HEK293 (cell line): ENCODE measurements at regions not wholly inside any gene's neighbourhood (a gene's known extent, or its start where the extent isn't known, plus 50 kb on each side); places are given as distances from the start of the nearest gene placed in this dataset.

Source experiments
- CTCF ChIA-PET: fragments of 350-600 bp; formaldehyde crosslinking; extraction: SDS; loops from one replicate; lab custom pipeline; 2021; ENCODE audit warnings: antibody characterized with exemption; lab: Yijun Ruan, JAX
- POLR2A ChIA-PET: fragments of 300-600 bp; formaldehyde crosslinking; extraction: SDS; loops from one replicate; lab custom pipeline; 2020; ENCODE audit warnings: antibody characterized with exemption, inconsistent platforms; lab: Yijun Ruan, JAX
- H3K27ac ChIP-seq: fragments of 200-500 bp; sonication (Bioruptor generic); 2 replicates; pipeline ENCODE4 v1.5.1; 2014; ENCODE audit warnings: low read depth, low read length, control low read depth, inconsistent platforms; ENCODE audit errors: extremely low read depth
- H3K36me3 ChIP-seq, 2 experiments: fragments of 200-500 bp in 1 of 2; sonication (Bioruptor generic) in 1 of 2; 1 replicate in 1 of 2; 2 replicates in 1 of 2; pipeline ENCODE4 v1.5.1; 2014 to 2017; ENCODE audit warnings: inconsistent platforms in 2 of 2, low read length in 2 of 2; ENCODE audit not compliant: control insufficient read depth in 2 of 2, insufficient read depth in 1 of 2
- H3K4me1 ChIP-seq: fragments of 200-500 bp; sonication (Bioruptor generic); 2 replicates; pipeline ENCODE4 v1.5.1; 2014; ENCODE audit warnings: mild to moderate bottlenecking, low read length, inconsistent platforms; ENCODE audit not compliant: control insufficient read depth, insufficient read depth
- H3K4me3 ChIP-seq: 2 replicates; pipeline ENCODE4 v1.5.1; 2011; ENCODE audit warnings: low read depth, mild to moderate bottlenecking, control low read depth, low read length, moderate library complexity
- H3K9me3 ChIP-seq: fragments of 200-500 bp; sonication (Bioruptor generic); 2 replicates; pipeline ENCODE4 v1.5.1; 2014; ENCODE audit warnings: low read depth, low read length, inconsistent platforms; ENCODE audit not compliant: control insufficient read depth, insufficient read depth
- EGR2 ChIP-seq: fragments of 450-650 bp; formaldehyde crosslinking; IDR thresholded peaks from 2 replicates; pipeline ENCODE4 v1.5.1; 2016; ENCODE audit warnings: low read depth, missing biosample characterization, missing genetic modification characterization
- HIC1 ChIP-seq: fragments of 450-650 bp; formaldehyde crosslinking; IDR thresholded peaks from 2 replicates; pipeline ENCODE4 v1.5.1; 2016; ENCODE audit warnings: missing biosample characterization, missing genetic modification characterization
- HOXD13 ChIP-seq: sonication (generic); formaldehyde crosslinking; IDR thresholded peaks from 2 replicates; pipeline ENCODE4 v1.8.0; 2022; ENCODE audit warnings: missing genetic modification reagents, borderline replicate concordance
- KLF8 ChIP-seq: fragments of 450-650 bp; formaldehyde crosslinking; IDR thresholded peaks from 2 replicates; pipeline ENCODE4 v1.5.1; 2016; ENCODE audit warnings: missing biosample characterization, missing genetic modification characterization
- MZF1 ChIP-seq: fragments of 450-650 bp; formaldehyde crosslinking; IDR thresholded peaks from 2 replicates; pipeline ENCODE4 v1.5.1; 2017; ENCODE audit warnings: missing biosample characterization, missing genetic modification characterization, borderline replicate concordance
- PATZ1 ChIP-seq: fragments of 450-650 bp; formaldehyde crosslinking; IDR thresholded peaks from 2 replicates; pipeline ENCODE4 v1.5.1; 2016; ENCODE audit warnings: missing biosample characterization, missing genetic modification characterization
- REST ChIP-seq: fragments of 450-650 bp; formaldehyde crosslinking; IDR thresholded peaks from 2 replicates; pipeline ENCODE4 v1.5.1; 2016; ENCODE audit warnings: missing biosample characterization, missing genetic modification characterization
- ZBTB44 ChIP-seq: fragments of 450-650 bp; IDR thresholded peaks from 2 replicates; pipeline ENCODE4 v1.5.1; 2018; ENCODE audit warnings: missing biosample characterization, mild to moderate bottlenecking, missing genetic modification characterization
- ZBTB6 ChIP-seq: fragments of 450-650 bp; formaldehyde crosslinking; IDR thresholded peaks from 2 replicates; pipeline ENCODE4 v1.5.1; 2017; ENCODE audit warnings: missing biosample characterization, missing genetic modification characterization
- ZFP41 ChIP-seq: fragments of 450-650 bp; formaldehyde crosslinking; IDR thresholded peaks from 2 replicates; pipeline ENCODE4 v1.5.1; 2016; ENCODE audit warnings: missing biosample characterization, missing genetic modification characterization, borderline replicate concordance
- ZNF121 ChIP-seq: fragments of 450-650 bp; formaldehyde crosslinking; IDR thresholded peaks from 2 replicates; pipeline ENCODE4 v1.5.1; 2016; ENCODE audit warnings: missing biosample characterization, missing genetic modification characterization
- ZNF148 ChIP-seq: fragments of 450-650 bp; formaldehyde crosslinking; IDR thresholded peaks from 2 replicates; pipeline ENCODE4 v1.5.0; 2017; ENCODE audit warnings: missing biosample characterization, missing genetic modification characterization, borderline replicate concordance
- ZNF202 ChIP-seq: fragments of 450-650 bp; formaldehyde crosslinking; IDR thresholded peaks from 2 replicates; pipeline ENCODE4 v1.5.1; 2016; ENCODE audit warnings: missing biosample characterization, missing genetic modification characterization, borderline replicate concordance
- ZNF23 ChIP-seq: fragments of 450-650 bp; formaldehyde crosslinking; IDR thresholded peaks from 2 replicates; pipeline ENCODE4 v1.5.1; 2016; ENCODE audit warnings: missing biosample characterization, missing genetic modification characterization, borderline replicate concordance
- ZNF292 ChIP-seq: fragments of 450-650 bp; formaldehyde crosslinking; IDR thresholded peaks from 2 replicates; pipeline ENCODE4 v1.5.1; 2016; ENCODE audit warnings: low read depth, missing biosample characterization, missing genetic modification characterization, borderline replicate concordance
- ZNF561 ChIP-seq: fragments of 450-650 bp; IDR thresholded peaks from 2 replicates; pipeline ENCODE4 v1.5.1; 2018; ENCODE audit warnings: missing biosample characterization, missing genetic modification characterization, borderline replicate concordance
- ZNF76 ChIP-seq: fragments of 450-650 bp; formaldehyde crosslinking; IDR thresholded peaks from 2 replicates; pipeline ENCODE4; 2016; ENCODE audit warnings: low read depth, missing biosample characterization, missing genetic modification characterization, borderline replicate concordance
- ZSCAN16 ChIP-seq: fragments of 450-650 bp; formaldehyde crosslinking; IDR thresholded peaks from 2 replicates; pipeline ENCODE4 v1.5.1; 2016; ENCODE audit warnings: missing biosample characterization, missing genetic modification characterization
- ZSCAN4 ChIP-seq: fragments of 450-650 bp; formaldehyde crosslinking; IDR thresholded peaks from 2 replicates; pipeline ENCODE4 v1.5.1; 2017; ENCODE audit warnings: missing biosample characterization, missing genetic modification characterization

- POLR2A ChIA-PET, result no interaction called here
- Histone ChIP-seq H3K4me3 (no peak overlapping the region), H3K36me3 (no peaks in the 10 kb centered on the region), H3K9me3 (no peaks in the 10 kb centered on the region), H3K4me1 (no peaks in the 10 kb centered on the region), H3K27ac (no peak overlapping the region)
- CTCF ChIA-PET, result no interaction called here
- TF ChIP-seq ZNF148 (no peak), HOXD13 (CRISPR knock-in tag) (no peak), ZFP41 (tag by site-specific recombination) (no peak), ZSCAN16 (tag by site-specific recombination) (no peak), ZNF121 (tag by site-specific recombination) (no peak)
Observed at GRCh38 chr1:187045371-187045770, 216.6 kb downstream of the PLA2G4A start.

GRCh38 chr1:187046293-187046692, 217.5 kb downstream of the PLA2G4A start:
- H3K4me3 ChIP-seq, result no peak overlapping the region
- H3K9me3 ChIP-seq, result no peaks in the 10 kb centered on the region
- ChIA-PET POLR2A (no interaction called here), CTCF (no interaction called here)
- no peak overlapping the region for H3K27ac ChIP-seq
- H3K36me3 ChIP-seq, result no peaks in the 10 kb centered on the region
- H3K4me1 ChIP-seq, result no peaks in the 10 kb centered on the region
- no peak for TF ChIP-seq ZNF202 (tag by site-specific recombination)
- no peak for TF ChIP-seq ZBTB44 (tag by site-specific recombination)
- no peak for TF ChIP-seq ZNF561 (tag by site-specific recombination)
- no peak for TF ChIP-seq ZNF292 (tag by site-specific recombination)
- TF ChIP-seq KLF8 (tag by site-specific recombination), result no peak
- no peak for TF ChIP-seq EGR2 (tag by site-specific recombination)
- no peak for TF ChIP-seq ZSCAN4 (tag by site-specific recombination)
- no peak for TF ChIP-seq PATZ1 (tag by site-specific recombination)
- no peak for TF ChIP-seq HIC1 (tag by site-specific recombination)
- TF ChIP-seq MZF1 (tag by site-specific recombination), result no peak
- TF ChIP-seq ZNF23 (tag by site-specific recombination), result no peak
- no peak for TF ChIP-seq ZBTB6 (tag by site-specific recombination)
- TF ChIP-seq ZNF76 (tag by site-specific recombination), result no peak
- no peak for TF ChIP-seq REST
